Left ventricle myocardium superior (tissue), 1 donor: ENCODE measurements at regions not wholly inside any gene's neighbourhood (a gene's known extent, or its start where the extent isn't known, plus 50 kb on each side); places are given as distances from the start of the nearest gene placed in this dataset.

ENCODE experiments used
- ATAC-seq: fragments of 200-7000 bp; cut with Tn5 transposase; one replicate; pipeline ENCODE4 v1.9.1; 2020; ENCODE audit warnings: mild to moderate bottlenecking, moderate library complexity
- DNase-seq: peaks from one replicate; pipeline ENCODE4 v3.0.0-alpha.2; 2020
- intact Hi-C: fragments of 100-400 bp; cut with micrococcal nuclease; formaldehyde crosslinking; loops from one replicate; pipeline ENCODE4 v1.11.0; 2022
- donor health status: DM: no; HTN: yes; CAD: no; lungs with severe emphysema.

DNA sequence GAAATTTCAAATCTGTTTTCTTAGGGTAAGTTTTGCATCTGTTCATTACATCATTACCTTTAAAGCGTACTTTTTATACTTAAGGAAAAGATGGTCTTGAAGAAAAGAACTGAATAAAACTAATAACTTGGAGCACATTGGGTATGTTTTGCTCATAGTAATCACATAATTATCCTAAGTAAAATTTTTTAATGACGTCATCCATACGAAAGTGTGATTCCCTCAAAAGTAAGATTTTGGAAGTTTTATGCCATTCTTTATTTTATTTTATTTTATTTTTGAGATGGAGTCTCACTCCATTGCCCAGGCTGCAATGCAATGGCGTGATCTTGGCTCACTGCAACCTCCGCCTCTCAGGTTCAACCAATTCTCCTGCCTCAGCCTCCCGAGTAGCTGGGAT, 1516.6 kb upstream of the TENM3 start:
- ATAC-seq (no peak), DNase-seq (no peak)
- intact Hi-C loops: no loop called here

DNA sequence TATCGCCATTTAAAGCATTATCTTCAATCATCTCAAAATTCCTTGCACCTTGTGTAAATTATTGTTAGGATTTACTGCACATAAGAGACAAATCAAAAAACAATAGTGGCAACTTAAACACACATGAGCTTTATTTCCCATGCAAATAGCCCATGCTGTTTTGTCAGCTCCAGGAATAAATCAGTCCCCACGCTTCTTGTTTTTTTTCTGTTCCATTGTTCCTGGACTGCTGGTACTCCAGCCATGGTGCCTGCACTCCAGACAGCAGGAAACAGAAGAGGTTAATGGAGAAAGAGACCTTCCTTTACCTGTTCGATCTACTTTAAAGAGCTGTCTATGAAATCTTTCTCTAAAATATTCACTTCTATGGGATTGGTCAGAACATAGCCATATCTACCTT, 1515.7 kb upstream of the TENM3 start:
- DNase-seq: no peak
- intact Hi-C loops: no loop called here
- ATAC-seq: no peak

DNA sequence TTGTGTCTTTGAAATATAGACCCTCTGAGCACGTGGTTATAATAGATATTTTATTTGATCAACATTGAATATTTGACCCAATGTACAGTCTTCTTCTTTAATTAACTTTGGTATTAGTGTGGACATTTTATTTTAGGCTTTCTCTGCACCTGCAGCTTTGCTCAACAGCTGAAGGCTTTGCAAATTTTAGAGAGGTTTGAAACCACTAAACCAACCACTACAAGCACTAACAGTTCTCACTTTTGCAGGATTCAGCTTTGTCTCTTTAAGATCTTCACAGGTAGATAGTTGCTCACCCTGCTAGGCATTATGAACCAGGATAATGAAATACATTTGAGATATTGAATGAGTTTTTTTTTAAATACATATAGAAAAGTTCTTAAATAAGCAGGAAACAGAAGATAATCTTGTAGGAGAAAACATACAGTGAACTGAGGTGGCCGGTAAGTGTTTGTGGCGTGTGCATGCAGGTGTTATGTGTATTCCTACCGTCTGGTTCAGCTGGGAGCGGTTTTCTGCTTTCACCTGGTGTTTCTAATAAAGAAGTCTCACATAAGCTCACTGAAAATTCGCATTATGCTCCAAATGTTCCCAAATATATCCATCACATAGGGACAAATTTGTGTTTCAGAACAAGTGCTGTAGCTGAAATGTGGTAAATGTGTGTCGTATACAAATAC, 1508.3 kb upstream of the TENM3 start:
- intact Hi-C loops: no loop called here
- ATAC-seq (no peak), DNase-seq (no peak)

DNA sequence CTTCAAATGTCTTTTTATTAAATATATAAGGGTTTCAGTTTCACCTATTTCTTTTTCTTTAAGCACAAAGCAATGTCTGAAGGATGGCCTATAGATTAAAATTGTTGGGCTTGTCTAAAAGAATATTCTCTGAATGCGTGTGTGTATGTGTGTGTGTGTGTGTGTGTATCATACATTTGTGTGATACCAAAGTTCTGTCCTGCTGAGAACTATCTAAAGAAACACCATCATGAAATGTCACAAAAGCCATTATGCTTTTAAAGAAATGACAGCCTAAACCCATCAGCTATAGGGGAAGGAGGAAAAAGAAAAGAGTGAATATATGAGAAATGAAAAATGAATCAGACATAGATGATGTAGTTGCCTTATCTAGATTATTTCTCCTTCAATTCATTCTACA, 1501.5 kb upstream of the TENM3 start:
- intact Hi-C loops: no loop called here
- ATAC-seq: no peak

DNA sequence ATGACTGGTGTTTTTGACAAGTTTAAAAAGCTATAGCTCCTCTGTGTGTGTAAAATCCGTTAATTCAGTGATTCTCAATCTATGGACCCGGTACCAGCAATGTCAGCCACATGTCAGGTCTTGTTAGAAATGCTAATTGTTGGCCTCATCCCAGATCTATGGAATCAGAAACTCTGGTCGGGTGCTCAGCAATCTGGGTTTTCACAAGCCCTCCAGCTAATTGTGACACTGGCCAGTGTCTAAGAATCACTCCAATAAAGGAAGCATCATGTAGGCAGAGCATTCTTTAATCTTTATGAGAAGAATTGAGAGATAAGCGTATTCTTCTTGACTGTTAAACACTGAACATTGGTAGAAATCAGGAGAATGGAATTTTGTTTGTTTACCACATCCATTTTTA, 1498.2 kb upstream of the TENM3 start:
- intact Hi-C loops: no loop called here
- no peak for DNase-seq

More for the DNA sequence above, 1501.5 kb upstream of the TENM3 start:
- DNase-seq: no peak

DNA sequence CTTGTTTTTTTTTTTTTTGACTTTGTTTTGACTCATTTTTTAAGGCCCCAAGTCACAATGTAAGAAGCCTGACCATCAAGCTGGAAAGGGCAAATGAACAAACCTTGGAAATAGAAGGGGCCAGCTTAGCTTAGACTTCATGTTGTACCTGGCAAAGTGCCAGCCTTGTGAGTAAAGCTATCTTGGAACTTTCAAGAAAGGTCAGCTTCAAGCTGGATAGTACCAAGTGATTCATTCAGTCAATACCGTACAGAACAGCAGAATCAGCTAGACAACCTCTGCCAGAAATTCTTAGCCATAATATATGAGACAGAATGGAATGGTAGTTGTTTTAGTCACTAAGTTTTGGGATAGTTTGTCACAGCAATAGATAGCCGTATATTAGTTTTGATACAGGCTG, 1492.2 kb upstream of the TENM3 start:
- ATAC-seq: no peak
- intact Hi-C loops: no loop called here
- no peak for DNase-seq

More for the DNA sequence above, 1498.2 kb upstream of the TENM3 start:
- no peak for ATAC-seq

DNA sequence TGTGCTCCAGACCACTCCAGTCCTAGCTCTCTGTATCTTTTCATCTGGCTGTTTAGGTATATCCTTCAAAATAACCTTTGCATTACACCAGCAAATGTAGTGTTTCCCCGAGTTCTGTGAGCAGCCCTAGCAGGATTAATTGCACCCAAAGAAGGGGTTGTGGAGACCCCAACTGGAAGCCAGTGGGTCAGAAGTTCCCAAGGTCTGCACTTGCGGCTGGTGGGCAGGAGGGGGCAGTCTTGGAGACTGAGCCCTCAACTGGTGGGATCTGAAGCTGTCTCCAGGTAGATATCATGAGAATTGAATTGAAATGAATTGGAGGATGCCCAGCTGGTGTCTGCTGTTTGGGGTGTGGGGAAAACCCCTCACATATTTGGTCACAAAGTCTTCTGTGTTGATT, 1485.3 kb upstream of the TENM3 start:
- DNase-seq (no peak), ATAC-seq (no peak)
- intact Hi-C loops: no loop called here

DNA sequence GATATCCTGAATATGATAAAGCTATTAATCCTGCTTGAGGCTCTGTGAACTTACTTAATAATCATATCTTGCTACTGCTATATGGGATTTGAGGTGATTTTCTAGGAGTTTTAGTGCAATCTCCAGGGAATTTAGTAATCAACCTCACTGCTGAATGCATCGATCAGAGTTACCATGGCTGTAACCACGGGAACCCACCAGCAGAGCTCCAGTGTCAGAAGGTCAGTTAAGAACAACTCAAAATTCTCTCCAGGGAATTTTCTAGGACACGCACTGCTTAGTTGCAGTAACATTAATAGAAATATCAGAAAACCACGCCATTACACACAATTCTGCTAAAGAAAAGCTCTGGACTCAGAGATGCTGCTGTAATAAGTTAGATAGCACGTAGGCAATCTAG, 1477.2 kb upstream of the TENM3 start:
- no peak for DNase-seq
- no peak for ATAC-seq
- intact Hi-C loops: no loop called here

DNA sequence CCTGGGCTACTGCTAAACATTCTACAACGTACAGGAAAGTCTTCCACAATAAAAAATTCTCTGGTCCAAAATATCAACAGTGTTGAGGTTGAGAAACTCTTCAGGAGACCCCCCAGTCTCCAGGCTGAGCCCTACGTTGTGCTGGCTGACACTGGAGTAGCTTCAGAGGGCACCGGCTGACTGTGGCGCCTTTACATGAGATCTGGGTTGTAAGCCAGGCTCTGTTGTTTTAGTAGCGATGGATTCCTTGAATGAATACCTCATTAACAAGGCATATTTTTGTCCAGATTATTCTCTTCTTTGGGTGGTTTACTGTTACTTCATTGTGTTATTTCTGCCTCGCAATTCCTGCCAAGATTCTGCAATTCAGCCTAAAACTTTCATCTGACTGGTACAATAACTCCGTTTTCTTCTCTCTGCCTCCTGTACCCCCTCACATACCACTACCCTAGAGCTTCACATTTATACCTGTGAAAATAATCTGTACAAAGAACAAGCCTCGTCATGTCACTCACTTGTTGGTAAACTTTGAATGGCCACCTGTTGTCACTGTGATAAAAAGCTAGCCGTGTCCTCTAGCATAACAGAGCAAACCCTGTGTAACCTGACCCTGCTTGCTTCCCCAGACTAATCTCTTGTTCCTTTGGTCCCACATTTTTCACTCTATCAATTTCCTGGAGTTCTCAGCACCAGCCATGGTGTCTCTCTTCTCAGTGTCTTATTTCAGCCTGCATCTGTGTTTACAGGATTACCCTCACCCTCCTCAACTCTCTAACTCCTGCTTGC, 1476.1 kb upstream of the TENM3 start:
- intact Hi-C loops: no loop called here
- DNase-seq (no peak), ATAC-seq (no peak)

DNA sequence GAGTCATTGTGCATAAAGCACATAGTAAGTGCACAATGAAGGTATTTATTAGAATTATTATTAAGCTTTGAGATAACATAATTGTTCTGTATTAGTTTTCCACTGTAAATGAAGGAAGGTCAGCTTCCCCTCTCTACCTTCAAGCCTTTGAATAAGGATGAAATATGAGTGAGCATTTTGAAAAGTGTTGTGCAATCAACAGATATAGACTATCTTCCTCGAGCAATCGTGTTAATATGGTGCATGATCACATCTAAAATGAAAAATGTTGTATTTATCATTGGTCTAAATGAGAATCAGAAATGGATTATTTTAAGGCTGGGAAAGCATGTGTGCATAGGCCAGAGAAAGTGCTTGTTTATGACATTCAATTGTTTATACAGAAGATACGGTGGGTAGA, 1474.6 kb upstream of the TENM3 start:
- intact Hi-C loops: no loop called here
- DNase-seq: no peak
- no peak for ATAC-seq

DNA sequence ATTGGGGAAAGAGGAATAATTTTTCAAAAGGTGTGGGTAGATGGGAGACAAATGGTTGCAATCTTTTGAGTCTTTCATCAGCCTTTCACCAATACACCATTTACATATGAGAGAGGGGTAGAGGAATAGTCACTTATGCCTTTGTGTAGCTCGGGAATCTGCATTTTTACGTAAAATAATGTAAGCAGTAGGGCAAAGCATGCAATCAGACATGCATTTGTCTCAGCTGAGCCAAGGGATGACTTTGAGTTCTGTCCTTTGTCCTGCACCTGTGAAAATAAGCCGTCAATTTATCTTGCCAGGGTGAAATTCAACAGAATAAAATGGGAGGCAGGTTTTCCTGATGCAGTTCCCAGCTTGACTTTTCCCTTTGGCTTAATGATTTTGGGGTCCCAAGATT, 1473.4 kb upstream of the TENM3 start:
- DNase-seq: no peak
- intact Hi-C loops: no loop called here
- no peak for ATAC-seq

DNA sequence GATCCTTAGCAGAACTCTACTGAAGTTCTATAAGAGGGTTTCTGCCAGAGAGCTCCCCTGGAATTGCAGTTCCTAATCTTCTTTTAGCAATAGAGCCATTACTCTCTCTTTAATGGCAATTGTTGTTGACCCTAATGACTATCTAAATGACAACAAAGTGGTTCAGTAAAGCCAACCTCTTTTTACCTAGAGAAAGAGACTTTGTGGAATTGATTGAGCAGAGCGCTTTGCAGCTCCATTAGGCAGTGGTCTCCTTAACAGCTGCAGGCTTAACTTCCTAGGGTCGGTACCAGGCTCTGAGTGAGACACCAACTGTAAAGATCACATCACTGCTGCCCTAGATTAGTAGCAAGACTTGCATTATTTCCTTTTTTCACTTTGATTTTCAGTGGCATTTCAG, 1472.9 kb upstream of the TENM3 start:
- DNase-seq (no peak), ATAC-seq (no peak)
- intact Hi-C loops: no loop called here

DNA sequence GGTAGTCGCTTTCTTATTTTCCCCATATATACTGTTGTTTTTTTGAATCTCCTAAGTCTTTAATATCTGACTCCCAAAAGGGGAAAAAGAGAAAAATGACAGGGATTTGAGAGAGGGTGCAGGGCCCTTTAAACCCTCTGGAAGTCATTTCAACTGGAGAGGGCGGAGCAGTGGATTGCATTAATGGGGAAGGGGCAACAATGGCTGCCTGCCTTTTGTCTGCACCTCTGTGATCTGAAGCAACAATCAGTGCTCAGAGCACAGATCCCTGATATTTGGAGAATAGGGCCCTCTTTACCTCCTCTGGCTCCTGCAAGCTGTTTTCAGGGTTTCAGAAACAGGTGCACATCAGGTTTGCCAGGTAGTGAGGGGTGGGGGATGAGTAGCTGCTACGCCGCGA, 1458.3 kb upstream of the TENM3 start:
- DNase-seq (no peak), ATAC-seq (no peak)
- intact Hi-C loops: no loop called here

DNA sequence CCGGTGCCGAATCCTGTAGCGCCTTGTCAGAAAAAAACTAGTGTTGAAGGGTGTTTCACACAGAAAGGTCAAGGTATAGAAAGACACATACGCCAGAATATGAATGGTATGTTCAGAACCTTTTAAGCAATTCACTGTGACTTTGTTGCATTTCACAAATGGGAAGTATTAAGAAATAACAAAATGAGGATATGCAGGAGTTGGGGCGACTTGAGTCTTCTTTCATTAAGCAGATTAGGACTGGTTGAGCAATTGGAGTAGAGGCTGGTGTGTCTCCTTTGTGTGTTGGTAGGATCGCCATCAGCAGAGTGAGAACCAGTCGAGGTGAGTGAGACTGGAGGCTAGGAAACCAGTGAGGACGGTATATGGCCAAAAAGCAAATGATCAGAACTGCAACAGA, 1454.5 kb upstream of the TENM3 start:
- intact Hi-C loops: no loop called here
- DNase-seq (no peak), ATAC-seq (no peak)

DNA sequence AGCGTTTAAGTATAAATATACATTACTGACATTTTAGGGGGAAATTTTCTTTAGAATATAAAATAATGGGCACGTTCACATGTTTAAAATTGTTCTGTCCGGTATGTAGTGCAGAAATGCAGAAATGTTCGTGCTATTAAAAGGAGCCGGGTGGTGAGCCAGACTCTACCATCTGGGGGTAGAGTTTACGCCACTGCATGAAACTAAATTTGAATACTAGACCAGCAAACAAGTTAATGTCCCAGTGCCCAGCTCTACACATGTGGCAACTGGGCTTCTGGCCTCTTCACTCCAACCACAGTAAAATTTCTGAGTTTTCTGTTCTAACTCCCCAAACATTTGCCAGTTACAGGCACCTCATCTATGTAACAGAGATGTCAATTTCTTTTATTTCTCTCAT, 1453.3 kb upstream of the TENM3 start:
- DNase-seq (no peak), ATAC-seq (no peak)
- intact Hi-C loops: no loop called here

DNA sequence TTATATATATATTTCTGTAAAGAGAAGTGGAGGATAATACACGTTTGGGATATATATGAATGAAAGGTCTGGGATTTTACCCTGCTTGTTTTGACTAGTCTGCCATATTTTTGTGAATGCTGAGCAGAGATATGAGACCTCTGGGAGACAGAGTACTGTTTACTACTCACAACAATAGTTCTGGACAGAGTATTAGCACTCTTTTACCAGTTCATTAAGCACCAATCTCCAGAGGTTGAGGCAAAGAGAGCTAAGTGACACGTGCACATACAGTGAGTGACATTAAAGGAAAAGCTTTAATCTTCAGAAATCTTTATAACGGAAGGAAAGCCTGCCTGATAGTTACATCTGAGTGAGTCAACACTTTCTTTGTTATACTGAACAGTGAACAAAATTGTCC, 1452.7 kb upstream of the TENM3 start:
- DNase-seq (no peak), ATAC-seq (no peak)
- intact Hi-C loops: no loop called here

DNA sequence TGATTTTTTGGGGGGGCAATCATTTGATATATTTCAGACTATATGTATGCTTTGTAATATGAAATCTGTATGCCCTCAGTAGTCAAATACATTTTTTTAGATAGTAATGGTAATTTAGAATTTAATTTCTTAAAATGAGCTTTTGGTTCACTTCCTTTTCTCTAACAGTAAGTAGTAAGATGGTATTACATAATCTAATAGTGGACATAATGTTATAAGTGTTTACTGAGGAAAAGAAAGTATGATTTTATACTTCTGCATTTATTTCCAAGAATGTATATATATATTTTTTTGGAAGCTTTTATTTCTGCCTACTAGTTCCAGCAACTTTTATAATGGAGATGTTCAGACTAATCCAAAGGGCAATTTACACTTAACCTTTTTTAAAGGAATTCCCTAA, 1450.7 kb upstream of the TENM3 start:
- intact Hi-C loops: no loop called here
- DNase-seq: no peak
- no peak for ATAC-seq

DNA sequence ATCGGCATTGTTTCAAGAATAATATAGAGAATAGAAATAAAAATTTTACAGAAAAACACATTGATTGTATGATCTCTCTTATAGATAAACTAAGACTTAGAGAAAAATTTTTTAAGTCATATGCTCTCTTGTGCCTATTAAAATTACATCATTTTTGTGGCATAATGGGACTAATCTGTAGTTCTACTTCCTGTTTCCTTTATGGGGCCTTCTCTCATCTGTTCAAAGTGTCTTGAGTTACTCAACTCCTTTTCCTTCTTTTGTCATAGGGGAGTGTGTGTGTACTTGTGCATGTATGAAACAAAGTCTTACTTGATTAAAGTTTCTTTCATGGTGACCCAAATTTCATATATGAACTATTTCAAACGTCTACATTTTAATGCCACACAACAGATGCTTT, 1448.9 kb upstream of the TENM3 start:
- no peak for ATAC-seq
- intact Hi-C loops: no loop called here
- no peak for DNase-seq

DNA sequence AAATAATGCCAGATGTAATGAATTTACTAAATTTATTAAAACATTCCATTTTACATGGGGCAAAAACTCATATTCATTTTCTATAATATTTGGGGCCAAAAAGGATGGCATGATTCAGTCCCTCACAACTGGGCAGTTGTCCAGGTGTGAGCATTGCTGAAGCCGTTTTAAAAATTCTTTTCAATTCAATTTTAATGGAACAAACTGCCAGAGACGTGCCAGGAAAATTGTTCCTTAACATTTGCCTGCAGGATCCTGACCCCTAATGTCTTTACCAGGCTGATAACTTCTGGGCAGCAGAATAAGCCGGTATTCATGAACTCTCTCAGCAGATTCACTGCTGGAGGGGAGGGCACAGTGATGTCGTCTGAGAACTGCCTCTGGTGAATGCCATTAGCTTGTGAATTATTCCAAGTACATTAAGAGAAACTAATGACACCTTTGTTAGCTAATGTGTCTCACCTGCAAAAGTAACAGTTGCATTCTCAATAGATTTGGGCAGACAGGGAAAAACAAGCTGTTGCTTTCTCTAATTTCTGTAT, 1445.1 kb upstream of the TENM3 start:
- no peak for ATAC-seq
- no peak for DNase-seq
- intact Hi-C loops: no loop called here

DNA sequence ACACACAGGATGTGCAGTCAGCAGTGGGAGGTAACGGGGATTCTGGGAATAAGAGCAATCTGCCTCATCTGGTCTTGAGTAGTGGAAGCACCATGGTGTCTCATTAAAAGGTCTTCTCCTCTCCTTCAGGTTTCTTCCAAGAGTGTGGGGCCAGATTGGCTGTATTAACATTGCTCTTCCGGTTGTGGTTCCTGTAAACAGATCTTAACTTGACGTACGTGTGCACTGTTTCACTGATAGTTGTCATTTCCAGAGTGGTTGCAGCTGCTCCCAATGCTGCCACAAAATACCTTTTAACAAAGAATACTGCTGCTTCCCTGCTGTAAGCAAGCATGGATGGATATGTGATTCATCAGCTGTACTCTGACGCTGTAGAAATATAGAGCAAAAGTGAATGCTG, 1443.4 kb upstream of the TENM3 start:
- ATAC-seq (no peak), DNase-seq (no peak)
- intact Hi-C loops: no loop called here

DNA sequence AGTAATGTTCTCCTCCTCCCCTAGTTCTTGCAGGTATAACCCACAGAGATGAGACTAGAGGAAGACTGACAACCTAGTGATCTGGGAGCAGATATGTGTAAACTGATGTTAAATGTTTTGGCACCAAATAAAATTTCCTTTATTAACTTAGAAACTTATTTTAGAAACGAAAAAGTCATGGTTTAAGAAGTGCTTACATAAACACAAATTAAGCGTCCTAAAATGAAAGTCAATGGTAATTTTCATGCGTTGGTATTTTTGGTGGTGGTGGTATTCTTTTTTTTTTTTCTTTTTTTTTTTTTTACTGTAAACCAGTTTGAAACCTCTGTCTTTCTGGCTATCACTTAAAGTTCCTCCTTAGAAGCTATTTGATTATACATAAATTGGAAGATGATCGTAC, 1438.1 kb upstream of the TENM3 start:
- intact Hi-C loops: no loop called here
- ATAC-seq (no peak), DNase-seq (no peak)
